Stimulated activated CD4-positive, alpha-beta T cell treated with anti-CD3 and anti-CD28 coated beads, Interleukin-15, amount 100 ng/mL, for 24 hours (primary cell): ENCODE measurements at regions not wholly inside any gene's neighbourhood (a gene's known extent, or its start where the extent isn't known, plus 50 kb on each side); places are given as distances from the start of the nearest gene placed in this dataset.

ENCODE experiments used
- DNase-seq: peaks from one replicate; pipeline ENCODE4 v3.0.0-alpha.2; 2020

DNA sequence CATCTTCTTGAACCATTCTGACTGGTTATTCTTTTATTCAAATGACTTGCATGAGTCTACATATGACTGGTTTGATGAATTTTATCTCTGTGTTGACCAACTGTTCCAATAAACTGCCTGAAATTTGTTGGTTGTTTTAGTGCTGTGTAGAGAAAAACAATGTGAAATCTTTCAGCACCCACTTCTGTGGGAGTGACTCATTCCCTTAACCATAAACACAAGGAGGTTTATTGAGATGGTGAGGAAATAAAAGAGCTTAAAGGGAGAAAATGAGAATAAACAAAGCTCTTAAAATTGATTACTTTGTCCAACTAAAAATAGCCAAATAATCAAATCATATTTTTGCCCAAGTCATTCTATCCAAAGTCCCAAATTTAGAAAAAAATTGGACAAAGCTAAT, 341.1 kb downstream of the TGFB2 start:
- no peak for DNase-seq

DNA sequence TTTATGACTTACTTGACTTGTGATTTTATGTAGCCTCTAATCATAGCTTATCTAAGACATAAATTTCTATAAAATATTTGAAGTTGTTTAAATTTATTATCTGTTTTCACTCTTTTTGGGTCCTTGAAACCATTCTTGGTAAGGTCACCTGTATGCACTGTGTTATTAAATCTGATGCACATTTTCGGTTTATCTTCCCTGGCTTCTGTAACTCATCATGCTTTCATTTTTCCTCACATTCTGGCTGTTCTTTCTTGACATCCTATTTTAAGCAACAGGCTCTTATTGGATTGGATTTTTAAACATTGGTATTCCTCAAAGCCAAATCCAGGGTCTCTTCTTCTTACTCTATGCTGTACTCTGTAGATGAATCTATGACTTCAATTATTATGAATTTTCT, 341.6 kb downstream of the TGFB2 start:
- no peak for DNase-seq

DNA sequence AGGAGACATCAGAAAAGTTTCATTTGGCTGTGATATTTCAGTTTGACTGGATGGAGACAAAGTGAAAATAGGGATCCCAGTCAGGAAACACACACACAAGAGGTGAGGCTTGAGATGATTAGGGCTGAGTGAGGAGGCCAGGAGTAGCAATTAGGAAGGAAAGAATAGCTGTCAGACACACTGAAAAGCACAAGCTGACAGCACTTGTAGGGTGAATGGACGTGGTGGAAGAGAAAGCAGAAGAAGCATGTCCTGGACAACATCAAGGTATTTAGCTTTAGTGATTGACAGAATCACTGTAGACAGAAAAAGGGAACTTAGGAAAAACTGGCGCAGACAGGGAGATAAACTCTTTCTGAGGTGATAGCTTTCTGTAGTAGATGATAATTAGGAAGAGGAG, 347.7 kb downstream of the TGFB2 start:
- DNase-seq: no peak

DNA sequence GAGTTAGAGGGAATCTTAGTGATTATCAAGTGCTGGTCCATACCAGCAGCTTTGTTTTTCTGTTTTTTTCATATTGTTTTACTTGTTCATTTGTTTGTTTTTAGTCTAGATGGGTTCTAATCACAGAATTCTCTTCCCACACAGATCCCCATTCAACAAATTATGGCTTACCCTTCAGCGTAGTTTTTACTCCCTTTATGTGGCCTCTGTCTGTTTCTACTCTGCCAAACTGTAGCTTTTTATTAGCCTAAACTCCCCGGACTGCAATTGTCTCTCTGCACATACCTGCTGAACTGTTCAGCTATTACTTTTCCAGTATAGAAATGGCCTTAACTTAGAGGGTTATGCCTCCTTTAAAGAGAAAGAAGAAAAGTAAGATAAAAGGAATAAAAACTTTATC, 348.5 kb downstream of the TGFB2 start:
- no peak for DNase-seq

DNA sequence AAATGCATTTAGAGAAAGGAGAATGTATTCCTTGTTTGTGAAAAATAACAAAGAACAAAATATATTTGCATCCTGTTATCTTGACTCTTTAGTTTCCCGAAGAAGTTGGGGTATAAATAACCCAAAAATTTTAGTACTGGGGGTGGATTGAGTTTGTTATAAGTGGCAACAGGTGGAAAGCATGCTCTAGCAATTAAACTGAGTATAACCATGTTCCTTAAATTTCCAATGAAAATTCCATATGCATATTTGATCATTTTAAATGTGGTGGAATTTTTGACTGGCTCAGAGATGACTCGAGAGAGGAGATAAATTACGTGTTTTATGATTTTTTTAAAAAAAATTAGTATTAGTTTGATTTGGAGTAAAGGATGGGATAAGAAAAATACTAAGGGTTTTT, 348.9 kb downstream of the TGFB2 start:
- DNase-seq: no peak

DNA sequence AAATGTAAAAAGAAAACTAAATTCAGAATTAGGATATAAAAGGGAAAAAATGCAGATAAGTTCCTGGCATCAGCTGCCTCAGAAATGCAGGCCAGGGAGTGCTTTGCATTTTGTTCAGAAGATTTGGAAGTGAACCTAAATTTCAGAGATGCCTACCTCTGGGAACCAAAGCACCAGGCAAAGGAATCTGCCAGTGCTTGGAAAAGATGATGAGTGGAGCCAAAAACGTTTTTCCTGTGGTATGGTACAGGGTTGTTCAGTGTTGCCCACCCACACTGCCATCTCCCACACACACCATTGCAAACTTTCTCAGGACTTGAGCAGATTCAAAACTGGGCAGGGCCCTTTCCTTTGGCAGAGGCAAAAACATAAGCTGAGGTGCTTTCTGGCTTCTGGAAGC, 349.5 kb downstream of the TGFB2 start:
- no peak for DNase-seq

DNA sequence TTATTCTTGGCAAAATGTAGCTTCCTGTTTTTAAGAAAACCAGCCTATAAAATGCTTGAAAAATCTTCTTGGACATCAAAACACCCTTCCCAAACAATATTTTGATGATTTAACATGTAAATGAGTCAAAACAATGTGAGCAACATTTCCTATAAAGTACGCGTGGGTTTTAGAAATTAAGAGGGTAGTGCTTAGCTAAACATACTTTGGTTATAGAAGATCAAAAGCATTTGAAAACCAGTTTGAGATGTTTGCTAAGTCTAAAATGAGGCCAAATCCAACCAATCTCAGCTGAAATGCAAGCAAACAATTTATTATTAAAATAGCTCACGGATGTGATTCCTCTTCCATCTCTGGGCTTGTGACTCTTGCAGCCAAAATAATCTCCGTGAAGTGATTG, 350.4 kb downstream of the TGFB2 start:
- no peak for DNase-seq

DNA sequence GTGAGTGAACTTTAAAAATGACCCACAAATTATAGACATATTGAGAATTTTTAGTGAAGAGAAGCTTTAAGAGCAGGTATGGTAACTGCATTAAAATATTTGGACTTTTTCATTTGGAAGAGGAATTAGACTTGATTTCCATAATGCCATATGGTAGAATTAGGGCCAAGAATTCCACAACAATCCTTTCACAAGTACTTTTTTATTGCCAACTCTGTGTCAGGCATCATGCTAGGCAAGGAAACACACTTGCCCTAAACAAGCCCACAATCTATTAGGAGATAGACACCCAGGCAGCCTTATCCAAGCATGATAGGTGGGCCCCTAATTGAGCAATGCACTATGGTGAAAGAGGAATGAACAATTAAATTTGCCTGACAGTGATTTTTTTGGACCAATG, 353.0 kb downstream of the TGFB2 start:
- no peak for DNase-seq

DNA sequence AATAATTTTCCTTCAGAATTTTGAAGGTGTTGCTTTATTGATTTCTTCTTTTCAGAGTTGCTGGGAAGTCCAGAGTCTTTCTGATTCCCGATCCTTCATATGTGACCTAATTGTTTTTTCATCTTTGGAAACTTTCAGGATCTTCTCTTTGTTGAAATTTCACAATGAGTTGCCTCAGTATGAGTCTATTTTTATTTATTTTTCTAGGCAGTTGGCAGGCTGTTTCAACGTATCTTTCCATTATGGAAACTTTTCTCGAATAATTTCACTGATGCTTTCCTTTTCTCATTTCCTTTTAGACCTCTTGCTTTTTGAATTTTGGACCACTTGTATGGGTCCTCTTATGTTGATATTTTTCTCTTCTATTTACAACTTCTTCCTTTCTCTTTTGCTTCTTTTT, 354.3 kb downstream of the TGFB2 start:
- DNase-seq: no peak

DNA sequence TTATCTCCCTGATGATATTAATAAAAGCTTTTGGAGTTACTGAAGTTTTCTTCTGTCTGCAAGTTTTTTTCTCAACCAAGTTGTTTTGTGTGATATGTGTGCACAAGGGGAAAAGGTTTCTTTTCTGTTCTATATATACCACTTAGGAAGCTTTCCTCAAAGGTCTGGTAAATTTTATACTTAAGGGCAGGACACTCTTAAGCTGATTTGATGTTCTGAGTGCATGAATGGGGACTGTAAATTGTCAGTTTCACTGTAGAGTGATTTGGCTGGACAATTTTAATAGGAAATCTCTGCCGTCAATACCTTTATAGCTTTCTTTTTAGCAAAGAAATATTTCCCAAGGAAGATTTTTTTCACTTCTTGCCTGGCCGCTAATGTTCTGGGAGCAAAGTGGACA, 354.7 kb downstream of the TGFB2 start:
- no peak for DNase-seq

DNA sequence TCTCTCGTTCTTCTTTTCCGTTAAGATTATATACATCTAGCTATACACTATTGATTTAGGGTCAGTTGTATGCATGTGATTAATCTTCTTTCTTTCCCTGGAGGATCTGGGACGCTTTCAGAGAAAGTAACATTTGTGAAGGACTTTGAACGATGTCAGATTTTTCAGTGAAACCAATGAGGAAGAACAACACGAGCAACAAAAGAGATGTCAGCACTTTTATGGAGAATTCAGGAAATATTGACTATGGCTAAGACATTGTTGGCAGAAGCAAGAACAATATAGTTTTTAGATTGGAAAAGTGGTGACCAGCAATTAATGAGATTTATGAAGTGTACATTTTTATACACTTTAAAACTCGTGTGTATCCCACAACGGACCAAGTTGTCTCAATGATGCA, 355.5 kb downstream of the TGFB2 start:
- DNase-seq: no peak

DNA sequence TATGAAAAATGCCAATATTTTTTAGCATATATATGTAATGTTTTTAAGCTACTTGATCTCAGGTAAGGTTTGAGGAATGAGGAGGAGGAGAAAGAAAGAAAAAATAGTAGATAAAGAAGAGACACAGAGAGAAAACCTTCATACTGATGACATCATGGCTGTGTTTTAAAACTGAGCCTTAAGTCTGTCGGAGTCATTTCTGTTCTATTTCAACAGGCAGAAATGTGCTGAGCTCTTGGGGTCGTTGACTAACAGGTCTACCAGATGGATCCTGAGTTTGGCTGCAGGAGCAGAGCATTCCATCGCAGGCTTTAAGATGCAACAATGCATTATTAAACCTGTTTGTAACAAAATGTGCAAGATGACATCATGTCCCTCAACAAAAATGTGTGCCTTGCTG, 356.0 kb downstream of the TGFB2 start:
- DNase-seq: no peak

DNA sequence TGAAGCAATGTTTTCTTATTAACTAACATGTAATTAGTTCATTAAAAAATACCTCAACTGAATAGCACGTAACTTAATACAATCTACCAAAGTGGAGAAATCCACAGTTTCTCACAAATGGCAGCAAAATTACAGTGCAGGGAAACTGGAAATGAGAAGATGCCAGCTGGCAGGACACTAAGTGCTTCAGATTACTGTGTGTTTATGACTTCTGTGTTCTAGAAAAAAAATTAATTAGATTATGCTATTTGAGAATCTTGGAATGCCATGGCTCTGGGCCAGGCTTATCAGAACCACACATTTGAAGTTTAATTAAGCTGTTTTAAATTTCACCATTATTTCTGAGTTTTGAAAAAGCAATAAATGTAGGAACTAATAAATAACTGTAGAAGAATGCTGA, 357.6 kb downstream of the TGFB2 start:
- DNase-seq: no peak

DNA sequence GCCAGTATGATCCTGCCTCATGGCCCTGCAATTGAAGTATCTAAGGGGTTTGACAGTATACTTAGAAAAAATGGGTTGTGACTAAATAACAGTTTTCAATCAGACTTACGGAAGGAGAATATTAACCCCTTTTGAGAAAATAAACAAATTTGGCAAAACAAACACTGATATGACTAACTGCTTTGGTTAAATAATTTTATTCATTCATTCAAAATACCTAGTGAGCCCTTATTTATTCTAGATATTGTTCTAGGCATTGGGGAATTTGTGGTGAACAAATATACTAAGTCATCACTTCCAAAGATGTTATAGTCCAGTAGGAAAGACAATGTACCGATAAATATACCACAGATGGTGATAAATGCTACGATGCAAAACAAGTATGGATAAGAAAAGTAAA, 358.7 kb downstream of the TGFB2 start:
- no peak for DNase-seq

DNA sequence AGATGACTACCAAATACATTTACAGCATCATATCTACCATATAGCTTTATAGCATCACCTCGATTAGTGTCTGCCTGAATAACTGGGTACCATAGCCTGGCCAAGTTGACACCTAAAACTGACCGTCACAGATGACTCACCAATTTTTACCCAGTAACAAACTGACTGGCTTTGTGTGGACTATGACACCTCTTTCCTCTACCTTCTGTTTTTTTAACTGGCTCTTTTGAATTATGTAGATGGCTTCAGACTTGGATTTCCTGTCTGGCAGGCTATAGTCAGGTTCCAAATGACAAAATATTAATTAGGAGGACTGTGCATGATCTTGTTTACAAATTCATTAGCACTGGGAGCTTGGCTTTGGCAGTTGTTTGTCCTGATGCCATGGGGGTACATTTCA, 360.3 kb downstream of the TGFB2 start:
- DNase-seq: no peak

DNA sequence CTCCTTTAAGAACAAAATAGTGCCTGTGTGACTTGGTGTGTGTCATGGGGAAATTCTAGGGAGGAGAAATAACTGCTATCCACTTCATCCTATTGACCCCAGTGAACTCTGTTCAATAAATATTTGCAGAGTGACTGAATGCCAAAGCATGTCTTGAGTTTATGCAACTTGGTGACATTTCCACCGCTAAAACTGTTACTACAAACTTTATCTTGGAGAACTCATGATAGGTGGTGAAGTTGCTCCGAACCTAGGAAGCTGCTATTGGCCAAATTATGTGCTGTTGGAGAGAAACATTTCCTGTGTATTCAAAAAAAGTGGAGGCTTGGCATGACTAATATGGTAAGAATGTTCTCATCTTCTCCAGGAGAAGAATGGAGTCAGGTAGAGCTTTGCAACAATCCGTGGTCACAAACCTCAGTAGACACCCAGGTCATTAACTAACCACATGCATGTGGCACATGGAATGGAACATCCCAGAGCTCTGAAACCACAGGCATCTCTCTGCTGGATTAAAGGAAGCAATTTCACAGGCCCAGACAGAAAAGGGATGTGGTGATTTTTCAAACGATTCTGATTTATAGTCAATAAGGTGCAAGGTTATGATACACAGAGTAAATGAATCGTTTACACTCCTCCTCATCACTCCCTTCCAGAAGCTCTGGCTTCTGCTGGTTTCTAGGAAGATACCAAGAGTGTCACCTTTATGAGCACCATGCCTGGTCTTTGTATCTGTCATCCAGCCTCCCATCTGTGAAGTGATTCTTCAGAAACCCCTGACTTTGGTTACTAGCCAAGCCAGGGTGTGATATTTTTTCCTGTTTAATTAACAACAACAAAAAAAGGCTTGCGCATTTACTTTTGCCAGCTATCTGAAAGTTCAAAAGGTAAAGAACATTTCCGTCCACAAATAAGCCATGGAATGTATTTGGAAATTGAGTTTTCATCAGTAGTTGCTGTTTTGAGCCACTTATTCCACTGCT, 361.1 kb downstream of the TGFB2 start:
- DNase-seq: no peak

DNA sequence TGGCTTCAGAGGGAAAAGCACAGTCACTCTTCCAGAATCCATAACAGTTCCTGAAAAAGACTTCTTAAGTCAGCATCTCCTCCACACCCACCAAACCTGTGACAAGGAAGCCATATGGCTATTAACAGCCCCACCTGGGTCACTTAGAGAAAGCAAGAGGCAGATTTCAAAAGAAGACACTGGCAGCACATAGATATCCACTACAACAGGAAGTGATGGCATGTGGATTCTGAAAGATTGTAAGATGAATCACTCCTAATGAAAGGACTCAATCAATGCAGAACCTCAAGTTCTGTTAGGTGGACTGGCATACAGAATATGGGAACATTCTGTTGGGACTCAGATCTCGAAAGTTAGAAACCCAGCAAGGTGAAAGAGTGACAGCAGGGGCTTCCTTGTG, 365.9 kb downstream of the TGFB2 start:
- no peak for DNase-seq

DNA sequence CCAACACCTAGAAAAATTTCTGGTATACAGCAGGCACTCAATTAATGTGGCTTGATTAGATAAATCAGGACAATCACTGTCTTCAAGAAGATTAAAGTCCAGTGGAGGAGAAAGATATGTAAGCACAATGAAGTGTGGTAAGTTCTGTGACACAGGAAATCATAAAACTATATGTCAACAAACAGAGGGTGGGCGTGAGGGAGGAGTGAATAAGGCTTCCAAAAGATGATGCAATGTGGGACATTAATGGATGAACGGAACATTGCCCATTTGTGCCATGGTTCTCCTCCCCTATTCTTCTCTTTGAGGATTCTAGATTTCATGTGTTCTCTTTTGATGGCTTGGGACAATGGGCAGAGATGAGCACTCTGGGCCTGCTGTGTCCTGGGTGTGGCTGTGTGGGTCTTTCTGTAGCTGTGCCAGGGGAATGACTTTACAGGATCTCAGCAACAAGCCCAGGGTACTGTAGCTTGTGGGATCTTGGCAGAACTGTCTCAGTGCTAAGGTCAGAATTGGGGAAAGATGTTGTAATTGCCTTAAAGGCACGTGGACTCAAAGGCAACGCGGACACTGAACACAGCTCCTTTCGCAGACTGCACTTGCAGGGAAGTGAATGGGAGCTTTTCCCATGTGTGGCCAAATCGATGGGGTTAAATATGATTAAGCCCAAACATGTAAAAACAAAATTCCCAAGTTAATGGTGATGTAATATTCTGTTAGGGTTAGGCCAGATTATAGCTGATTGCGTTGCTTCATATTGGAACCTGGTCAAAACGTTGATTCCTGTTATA, 366.9 kb downstream of the TGFB2 start:
- no peak for DNase-seq

DNA sequence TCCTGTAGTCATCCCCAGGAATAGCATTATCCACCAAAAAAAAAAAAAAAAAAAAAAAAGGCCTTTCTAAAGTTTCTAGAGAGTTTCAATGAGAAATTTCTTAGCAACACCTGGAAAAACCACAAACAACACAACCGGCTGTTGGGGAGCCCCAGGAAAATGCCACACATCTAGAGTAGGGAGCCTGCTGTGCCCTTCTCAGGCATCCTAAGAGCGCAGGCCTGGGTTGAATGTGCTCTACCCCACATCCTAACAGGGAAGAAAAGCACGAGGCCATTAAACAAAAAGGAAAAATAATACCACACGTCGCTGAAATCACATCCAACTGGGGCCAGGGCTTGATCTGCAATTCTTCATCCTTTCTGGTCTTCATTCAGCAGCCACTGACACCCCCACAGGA, 367.5 kb downstream of the TGFB2 start:
- no peak for DNase-seq

DNA sequence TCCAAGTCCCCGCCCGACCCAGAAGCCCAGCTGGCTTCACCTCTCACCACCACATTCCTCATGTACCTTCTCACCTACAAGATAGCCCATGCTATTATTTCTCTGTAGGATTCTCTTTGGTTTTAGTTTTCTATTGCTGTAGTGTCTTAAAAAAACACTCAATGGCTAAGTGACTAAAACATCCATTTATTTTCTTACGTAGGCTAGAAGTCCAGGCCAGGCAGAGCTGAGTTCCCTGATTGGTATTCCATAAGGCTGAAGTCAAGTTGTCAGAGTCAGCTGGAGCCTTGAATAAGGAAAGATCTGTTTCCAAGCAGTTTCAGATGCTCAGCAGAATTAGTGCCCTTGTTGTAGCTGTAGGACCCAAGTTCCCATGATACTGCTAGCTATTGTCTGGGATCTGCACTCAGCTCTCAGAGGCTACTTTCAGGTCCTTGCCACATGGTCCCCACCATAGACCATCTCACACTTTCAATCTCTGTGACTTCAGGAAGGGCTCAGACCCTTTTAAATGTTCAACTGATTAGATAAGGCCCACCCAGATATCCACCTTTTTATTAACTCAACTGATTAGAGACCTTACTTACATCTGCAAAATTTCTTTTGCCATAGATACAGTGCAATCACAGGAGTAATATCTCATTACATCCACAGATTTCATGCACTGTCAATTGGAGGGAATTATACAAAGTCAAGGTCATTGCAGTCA, 371.0 kb downstream of the TGFB2 start:
- DNase-seq: no peak

DNA sequence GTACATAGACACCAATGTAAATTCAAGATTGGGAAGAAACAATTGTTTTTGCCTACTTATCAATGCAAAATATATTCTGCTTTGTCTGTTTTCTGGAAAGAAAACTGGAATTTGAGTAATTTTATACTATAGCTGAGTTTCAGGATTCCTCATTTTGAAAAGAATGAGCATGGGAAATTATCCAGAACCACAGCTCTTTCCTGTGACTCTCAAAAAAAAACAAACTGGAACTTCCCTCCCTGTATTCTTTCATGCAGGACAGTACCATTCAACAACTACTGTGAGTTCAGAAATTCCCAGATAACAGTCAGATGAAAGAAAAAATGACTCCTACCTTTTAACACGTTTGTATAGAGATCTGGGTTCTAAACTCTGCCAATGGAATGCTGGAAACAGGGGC, 372.4 kb downstream of the TGFB2 start:
- DNase-seq: no peak

DNA sequence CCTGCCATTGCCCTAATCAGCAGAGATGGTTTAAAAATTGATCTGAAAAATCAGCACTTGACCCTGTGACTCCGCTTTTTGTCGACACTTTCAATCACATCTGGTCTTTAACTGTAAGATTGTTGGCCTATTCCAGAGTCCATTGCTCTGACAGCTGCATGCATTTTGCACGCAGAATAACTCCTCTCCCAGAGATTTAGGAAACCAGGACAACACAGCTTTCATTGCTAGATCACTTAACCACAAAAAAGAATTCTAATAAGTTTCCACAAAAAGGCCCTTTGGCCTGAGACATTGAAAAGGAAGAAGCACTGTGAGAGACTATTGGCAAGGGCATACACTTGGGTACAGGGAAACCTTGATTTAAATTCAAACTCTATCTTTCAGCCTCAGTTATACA, 373.1 kb downstream of the TGFB2 start:
- DNase-seq: no peak

DNA sequence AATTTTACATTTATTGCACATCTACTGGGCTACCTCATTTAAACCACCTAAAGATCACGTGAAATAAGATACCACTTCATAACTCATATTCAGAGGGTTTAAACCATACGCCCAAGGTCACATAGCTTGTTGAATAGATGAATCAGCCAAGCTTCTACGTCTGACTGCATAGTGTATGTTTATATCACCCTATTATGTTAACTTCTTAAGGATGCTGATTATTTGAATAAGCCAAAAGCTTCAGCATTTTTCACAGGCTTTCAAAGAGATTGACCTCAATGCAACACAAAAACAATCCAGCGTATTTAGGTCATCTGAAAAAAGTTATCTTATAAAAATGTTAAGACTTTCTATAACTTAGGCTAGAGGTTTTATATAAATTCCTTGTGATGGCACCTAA, 373.8 kb downstream of the TGFB2 start:
- DNase-seq: no peak
